ENCODE measurements at regions not wholly inside any gene's neighbourhood (a gene's known extent, or its start where the extent isn't known, plus 50 kb on each side); places are given as distances from the start of the nearest gene placed in this dataset.

DNA sequence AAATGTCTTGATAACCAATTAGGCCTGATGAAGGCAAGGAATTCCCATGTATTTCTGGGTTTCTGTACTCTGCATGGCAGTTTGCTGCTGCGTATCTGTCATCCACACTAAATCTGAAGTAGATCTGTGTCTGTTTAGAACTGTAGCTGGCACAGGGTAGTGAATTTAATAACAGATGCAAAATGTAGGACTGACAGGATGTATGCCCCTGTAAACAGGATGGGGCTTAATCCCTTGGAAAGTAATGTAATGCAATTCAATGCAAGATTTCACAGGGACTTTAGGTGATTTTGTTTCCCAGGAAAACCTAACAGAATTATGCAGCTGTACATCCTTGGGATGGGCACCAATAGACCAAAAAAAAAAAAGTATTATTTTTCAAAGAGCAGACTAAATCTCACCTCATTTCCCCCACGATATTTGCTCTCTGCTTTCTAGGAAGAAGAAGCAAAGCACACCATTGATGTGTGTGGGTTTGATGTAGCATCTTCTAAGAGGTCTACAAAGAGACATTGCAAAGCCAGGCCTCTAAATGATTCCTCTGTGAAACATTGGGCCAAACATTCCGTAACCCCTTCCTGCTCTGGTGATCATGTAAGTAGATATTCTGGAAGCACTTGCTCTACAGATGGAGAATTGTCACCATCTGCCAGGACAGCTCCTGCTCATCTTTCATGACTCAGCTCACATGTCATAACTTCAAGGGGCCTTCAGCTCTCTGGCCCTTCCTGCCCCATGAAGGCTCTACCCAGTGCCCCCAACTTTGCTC is 464.3 kb upstream of the RGMA start:
- no peak for DNase-seq (ENCODE audit: low spot score)

DNA sequence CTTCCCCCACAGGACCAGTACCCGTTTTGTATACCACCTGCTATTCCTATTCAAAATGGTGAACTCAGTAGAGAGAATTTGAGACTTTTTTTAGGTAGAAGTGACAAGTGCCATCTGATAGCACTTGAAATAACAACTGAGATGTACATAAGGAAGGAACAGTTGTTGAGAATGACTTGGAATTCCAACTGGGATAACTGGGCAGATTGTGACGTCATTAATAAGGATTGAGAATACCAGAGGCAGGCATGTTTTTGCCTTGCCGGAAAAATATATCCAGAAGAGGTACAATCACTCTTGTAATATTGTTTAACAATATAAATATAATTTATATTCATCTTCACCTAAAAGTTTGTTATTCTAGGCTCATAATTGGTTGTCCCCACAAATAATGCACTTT is 454.1 kb upstream of the RGMA start:
- no peak for DNase-seq (ENCODE audit: low spot score)

DNA sequence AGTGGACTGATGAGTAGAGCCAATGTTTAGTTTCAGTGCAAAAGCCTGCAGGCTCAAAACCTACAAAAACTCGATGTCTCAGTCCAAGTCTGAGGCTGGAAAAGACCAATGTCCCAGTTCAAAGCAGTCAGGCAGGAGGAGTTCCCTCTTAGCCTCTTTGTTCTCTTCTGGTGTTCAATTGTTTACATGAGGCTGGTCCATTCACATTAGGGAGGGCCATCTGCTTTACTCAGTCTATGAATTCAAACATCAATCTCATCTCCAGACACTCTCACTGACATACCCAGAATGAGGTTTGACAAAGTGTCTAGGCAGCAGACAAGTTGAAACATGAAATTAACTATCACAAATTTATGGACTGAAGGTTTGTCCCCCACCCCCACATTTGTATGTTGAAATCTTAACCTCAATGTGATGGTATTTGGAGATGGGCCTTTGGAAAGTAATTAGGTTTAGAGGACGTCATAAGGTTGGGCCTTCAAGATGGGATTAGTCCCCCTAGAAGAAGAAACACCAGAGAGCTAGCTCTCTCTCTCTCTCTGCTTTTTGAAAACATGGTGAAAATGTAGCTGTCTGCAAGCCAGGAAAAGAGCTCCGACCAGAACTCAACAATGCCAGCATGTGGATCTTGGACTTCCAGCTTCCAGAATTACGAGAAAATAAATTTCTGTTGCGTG is 438.5 kb upstream of the RGMA start:
- DNase-seq (ENCODE audit: low spot score): no peak

DNA sequence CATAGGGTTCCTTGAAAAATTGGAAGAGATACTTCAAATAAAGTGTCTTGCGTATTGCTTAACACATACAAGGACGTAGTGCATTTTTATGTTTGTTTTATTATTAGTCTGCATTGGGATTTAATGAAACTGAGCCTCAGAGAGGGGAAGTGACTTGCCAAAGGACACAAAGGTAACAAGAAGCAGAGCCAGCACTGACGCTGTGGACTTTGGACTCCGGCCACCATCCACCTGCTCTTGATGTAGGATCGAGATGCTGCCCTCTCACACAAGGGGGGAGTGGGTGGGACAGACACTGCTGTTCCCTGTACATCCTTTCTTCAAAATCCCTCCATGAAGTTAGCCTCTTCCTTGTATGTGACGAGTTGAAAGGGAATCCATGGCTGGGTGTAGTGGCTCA is 435.4 kb upstream of the RGMA start:
- no peak for DNase-seq (ENCODE audit: low spot score)

DNA sequence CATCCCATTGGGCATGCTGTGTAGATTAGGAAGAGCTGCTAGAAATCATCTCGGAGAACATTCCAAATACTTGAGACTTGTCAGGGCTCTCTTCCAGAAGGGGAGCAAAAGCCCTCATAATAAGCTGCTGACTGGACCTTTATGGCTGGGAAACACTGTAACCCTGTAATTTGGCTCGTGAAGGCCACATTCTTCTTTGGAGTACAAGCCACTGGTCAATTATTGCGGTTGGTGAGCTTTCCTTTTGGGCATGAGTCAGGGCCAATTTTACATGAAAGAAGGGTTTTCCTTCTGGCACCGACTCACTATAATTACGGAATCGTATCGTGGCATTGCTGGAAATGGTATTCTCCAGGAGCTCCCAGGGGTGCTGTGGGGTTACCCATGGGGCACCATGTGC is 434.5 kb upstream of the RGMA start:
- DNase-seq (ENCODE audit: low spot score): no peak

DNA sequence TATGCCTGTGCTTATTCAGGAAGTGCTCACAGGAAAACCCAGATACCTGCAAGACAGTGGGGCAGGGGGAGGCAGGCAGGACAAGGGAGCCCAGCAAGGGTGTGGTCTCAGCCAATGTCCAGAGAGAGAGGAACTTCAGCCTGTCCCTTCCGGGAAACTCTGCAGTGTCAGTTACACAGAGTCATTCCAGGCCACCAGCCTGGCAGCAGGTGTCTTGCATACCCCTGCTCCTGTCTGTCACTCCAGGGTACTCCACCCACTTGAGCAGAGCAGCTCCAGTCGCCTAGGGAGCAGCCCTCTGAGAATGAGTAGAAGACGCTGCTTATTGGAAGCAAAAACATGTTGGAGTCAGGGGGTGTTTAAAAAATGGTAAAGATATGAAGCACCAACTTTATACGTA is 431.2 kb upstream of the RGMA start:
- no peak for DNase-seq (ENCODE audit: low spot score)

DNA sequence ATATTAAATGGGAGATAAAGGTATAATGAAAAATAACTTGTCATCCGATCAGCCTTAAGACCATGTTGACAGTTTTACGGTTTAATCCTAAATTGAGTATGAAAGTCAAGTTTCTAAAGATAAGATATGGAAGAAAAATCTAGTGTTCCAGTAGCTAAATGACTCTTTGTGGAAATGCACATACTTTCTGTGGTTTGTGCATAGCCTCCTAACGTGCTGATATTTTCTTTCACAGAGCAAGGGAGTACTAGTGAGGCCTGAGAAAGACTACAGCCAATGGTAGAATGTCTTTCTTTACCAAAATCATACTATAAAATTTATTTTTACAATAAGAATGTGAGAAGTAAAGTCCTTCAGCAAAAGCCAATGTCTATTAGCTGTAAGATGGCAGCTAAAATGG is 430.6 kb upstream of the RGMA start:
- no peak for DNase-seq (ENCODE audit: low spot score)

DNA sequence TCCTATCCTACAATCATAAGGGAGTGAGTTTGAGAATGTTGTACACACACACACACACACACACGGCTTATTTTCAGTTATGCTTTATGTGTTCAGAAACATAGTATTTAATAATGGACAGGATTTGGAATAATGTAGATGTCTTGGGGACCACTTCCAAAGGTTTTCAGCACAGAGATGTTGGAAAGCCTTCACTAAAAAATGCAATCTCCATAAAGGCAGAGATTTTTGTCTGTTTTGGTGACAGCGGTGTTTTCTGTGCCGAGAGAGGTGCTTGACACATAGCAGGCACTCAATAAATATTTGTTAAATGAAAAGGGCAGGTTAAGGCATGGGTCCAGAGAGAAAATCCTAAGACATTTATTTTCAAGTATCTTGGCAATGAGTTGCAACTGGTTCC is 428.2 kb upstream of the RGMA start:
- no peak for DNase-seq (ENCODE audit: low spot score)

DNA sequence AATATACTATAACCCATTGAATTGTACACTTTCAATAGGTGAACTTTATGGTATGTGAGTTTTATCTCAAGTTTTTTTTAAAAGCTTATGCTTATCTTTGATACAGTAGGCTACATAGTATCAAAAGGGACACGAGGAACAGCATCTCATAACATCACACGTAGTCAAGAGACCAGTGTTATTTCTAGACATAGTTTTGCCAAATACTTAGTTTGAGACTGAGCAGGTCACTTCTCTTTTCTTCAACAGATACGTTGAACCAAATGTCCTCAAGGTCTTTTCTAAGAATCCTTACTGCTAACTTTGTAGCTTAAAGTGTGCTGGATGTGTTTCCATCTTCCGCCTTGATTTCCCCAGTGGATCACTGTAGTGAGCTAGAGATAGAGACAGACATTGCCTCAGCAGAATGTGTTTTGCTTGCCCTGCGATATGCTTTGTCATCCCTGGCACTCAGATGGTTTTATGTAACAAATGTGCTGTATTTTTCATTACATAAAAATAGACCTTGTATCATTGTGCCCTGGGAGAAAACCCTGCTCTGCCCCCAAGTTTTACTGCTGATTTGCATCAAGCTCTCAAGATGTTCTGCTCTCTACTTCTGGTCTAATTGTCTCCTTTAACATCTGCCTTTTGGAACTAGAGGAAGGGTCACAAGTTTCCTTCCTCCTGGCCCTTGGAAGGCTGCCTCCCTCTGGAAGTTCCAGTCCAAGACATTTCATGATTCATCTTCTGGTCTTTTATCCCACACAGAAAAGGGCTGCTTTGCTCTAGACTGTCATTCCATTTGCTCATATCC is 426.4 kb upstream of the RGMA start:
- no peak for DNase-seq (ENCODE audit: low spot score)

DNA sequence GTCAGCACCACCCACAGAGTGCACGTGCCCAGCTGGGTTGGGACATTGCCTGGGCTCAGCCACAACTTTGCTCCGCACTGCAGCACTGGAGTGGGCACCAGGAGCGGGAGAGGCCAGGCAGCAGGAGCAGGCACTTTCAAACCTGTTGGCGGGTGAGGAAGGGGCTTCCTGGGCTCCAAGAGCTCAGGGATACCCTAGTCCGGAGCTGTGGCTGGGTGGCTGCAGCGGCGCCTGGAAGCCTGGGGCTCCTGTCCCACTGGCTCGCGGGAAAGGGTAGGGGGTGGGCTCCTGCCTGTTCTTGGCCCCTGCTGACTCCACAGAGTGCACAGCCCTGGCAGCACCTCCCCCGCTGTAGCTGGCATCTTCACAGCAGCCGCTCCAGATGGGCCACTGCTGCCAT is 417.6 kb upstream of the RGMA start:
- DNase-seq (ENCODE audit: low spot score): no peak

DNA sequence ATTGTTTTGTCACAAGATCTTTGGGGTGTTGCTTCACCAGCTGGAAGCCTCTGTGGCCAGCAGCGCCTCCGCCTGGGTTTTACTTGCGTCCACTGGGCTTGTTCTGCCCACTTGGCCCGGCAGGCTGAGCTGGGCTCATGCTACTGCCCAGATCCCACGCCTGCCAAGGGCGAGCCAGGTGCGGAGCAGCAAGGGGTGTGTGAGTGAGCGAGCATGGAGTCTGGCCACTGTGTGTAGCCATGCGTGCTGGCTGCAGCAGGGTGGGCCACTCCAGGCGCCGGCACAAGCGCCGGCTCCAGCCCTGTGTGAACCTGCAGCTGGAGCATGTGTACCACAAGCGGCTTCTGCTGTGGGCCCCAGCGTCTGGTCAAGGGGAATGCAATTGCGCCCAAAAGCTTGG is 416.5 kb upstream of the RGMA start:
- DNase-seq (ENCODE audit: low spot score): no peak

DNA sequence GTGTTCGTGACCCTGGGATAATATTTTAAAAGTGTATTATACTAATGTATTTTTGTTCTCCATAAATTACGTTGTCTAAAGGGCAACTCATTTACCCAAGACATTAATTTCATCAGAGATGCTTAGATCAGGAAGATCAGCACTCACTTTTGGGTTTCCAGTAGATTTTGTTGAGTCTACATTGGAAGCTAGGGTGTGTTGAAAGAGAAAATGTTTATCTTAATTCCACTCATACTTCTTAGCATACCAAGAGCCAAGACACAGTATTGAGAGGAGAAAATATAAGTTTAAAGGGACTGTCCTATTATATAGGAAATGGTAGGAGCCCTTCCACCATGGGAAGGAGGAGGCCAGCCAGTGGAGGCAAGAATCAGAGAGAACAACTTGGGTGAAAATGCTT is 412.9 kb upstream of the RGMA start:
- no peak for DNase-seq (ENCODE audit: low spot score)

DNA sequence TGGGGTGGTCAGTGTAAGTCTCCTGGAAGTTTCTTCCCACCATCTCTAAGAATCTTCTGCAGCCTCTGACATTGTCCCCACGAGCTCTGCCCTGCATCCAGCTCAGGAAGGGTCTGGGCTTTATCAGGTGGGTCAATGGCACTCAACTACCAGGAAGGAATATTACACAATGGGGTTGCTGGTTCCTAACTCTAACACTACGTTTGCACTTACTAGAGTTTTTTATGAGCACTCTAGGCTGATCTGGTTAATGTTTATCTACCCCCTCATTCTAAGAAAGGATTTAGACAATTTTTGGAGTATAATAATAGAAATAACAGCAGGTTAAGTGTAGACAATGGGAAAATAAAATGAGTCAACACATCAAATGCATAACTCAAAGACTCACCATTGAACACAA is 411.1 kb upstream of the RGMA start:
- no peak for DNase-seq (ENCODE audit: low spot score)

DNA sequence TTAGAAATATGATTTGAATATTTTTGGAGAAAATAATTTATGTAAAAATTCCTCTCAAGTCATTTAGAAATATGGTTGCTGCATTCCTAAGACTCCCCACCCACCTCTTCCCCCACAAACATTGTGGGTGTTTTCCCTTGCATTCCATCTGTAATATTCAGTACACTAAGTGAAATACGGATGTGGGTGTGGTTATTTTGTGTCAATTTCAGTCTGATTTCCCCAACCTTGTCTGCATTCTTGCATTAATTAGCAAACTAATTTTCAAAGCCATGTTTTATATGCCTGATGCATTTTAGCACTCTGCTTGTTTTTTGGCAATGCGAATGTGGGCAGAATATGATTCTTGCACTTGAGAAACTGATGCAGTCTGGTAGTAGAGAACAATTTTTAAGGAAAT is 408.3 kb upstream of the RGMA start:
- DNase-seq (ENCODE audit: low spot score): no peak

DNA sequence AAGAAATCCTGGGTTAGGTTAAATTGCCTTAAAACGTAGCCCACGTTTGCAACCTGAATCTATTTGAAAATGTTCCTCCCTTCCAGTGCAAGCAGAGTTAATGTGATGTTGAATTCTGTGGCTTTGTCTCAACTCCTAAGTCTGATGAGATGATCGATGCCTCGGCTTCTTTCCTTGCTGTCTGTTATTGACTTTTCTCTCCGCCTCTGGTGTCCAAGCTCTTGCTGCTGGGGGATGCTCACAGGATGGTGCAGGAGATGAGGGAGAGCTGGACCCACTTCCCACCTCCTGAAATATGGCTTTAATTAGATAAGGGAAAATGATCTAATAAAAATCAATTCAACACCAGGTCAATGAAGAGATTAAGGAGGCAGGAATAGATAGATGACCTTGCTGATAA is 407.9 kb upstream of the RGMA start:
- no peak for DNase-seq (ENCODE audit: low spot score)

DNA sequence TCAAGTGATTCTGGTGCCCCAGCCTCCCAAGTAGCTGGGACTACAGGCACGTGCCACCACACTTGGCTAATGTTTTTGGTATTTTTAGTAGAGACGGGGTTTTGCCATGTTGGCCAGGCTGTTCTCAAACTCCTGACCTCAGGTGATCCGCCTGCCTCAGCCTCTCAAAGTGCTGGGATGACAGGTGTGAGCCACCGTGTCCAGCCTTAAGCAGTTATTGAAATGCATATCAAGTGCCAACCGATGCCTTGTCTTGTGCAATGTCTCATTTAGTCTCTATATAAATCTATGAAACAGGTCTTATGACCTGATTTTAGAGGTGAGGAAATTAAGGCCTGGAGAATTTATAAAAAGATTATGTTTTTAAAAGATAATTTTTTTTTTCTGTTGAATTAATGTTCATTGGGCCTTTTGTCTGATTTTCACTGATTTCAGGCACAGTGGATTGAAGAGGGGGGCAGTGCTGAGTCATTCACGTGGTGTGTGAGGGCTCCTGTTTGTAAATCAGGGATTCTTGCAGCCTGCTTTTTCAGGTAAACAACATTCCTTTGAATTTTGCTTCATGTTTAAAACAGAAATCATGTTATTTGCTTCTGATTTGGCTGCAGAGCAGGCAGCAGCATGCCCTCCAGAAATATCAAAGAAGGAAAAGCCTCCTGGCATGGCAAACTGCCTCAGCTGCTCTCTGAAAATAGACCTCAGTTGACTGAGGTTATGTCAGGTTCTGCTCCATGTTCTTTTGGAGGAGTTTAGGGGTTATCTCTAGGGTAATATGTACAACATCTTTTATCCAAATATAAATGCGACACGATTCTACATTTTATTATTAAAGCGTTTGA is 407.0 kb upstream of the RGMA start:
- no peak for DNase-seq (ENCODE audit: low spot score)

DNA sequence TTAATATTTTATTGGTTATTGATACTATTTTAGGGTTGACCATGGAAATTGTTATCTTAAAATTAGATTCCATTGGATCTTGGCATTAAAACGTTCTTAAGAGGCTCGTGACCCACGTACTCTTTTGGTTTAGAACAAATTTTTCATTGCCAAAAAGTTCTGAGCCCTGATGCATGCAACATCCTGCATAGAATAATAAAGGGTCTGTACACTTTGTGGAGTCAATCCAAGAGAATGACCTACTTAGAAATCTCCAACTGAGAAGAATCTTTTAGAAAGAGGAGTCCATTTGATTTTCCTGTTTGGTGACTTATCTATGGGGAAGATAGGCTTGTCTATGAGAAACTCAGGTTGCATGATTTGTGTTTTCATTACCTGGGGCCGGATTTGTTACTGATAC is 404.2 kb upstream of the RGMA start:
- no peak for DNase-seq (ENCODE audit: low spot score)

DNA sequence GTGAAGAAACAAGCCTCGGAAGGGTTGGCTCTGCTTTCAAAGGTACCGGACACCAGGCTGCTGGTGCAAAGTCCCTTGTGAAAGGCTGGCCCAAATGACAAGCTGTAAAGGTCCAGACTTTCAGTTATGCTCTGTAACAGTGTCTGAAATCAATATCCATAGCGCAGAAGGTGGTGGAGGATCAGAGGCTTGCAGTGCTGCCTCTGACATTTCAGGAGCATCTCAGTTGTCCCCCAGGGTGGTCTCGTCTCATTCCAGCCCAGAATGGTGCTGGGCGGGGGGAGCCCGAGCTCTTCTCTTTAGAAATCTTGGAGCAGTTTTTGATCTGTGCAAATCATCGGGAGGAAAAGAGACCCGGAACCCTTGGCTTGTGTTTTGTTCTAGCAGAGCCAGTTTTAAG is 402.3 kb upstream of the RGMA start:
- DNase-seq (ENCODE audit: low spot score): no peak

DNA sequence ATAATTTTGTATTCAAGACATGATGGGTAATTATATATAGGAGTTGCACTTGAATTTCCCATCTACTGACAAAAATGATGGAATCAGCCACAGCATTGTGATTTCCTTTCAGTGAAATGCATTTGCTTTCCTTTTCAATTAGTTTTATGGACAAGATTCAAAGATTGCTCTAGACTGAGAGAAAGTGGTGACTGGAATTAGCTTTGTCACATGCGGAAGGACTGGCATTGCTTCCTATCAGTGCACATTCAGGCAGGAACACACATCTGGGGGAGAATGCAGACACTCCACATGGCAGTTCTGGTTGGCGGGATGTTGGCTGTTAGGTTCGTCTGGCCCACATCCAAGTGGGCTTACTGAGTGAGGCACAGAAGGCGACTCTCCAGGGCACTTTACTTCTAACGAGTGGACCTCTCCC is 399.3 kb upstream of the RGMA start:
- no peak for DNase-seq (ENCODE audit: low spot score)

DNA sequence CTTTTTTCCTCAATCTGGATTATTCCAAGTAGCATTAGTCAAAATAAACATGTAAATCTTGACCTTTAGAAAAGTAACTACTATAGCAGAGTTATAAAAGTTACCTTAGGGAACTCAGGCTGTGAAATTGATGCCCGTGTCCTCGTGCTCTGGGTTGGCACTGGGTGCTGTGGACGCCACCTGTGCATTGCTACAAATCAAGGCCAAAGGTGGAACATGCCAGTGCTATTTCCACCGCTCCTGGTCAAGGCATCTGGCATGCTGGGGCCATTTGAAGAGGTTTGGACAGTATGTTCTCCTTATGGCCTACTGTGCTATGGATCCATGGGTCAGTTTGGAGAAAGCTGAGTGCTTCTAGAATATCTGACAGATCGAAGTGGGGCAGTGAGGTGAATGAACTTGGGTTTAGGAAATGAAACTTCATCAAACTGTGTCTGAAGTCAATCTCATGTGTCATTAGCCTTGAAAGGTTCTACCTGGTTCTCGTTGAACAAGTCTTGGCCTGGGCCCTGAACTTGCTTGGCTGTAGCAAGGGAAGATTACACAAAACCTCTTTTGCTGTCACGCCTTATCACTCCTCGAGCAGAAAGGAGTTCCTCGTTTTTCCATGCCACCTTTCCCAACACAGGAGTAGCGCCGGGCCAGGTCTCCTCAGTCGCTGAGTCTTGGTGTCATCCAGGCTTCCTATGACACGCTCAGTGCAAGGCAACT is 397.6 kb upstream of the RGMA start:
- no peak for DNase-seq (ENCODE audit: low spot score)

DNA sequence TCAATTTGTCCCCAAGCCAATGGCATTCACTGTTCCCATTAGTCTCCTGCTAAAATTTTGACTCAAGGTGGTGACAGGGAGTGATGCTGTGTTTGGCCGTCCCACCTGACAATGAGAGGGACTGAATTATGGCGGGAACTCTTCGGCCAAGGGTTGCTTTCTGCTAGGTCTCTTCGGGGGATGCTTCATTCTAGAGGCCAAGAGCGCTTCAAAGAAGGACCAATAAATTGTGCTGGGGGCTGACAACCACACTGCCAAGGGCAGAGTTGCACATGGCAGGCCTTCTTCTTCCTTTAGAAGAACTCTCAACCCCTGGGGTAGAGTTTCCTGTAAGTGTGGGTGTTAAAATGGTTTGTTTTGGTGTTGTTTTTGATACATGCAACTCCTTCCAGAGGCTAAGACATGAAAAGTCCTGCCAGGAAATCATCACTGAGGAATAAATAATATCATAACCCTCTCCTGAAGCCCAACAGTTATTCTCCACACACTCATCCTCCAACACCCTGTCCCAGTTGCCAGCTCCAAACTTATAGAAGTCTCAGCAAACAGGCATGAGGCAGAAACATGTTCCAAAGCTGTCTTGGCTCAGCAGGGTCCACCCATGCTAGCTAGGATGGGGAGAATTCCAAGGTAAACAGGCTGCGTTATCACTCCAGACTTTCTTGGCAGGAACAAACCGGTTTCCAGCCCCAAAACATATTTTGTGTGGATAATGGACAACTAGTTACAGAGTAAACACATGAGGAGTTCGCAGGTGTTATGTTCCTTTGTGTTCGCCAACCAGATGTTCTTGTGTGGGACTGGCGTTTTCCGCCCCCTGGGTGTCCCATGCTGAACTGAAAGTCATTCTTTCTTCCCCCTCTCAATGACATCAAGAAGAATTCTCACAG is 396.7 kb upstream of the RGMA start:
- DNase-seq (ENCODE audit: low spot score): no peak

All from putamen (tissue), 1 donor.